H9 (cell line): ENCODE measurements at regions not wholly inside any gene's neighbourhood (a gene's known extent, or its start where the extent isn't known, plus 50 kb on each side); places are given as distances from the start of the nearest gene placed in this dataset.

ENCODE experiments used
- DNase-seq: peaks from one replicate; pipeline ENCODE4 v3.0.0-alpha.2; 2017
- H2AFZ ChIP-seq: one replicate; pipeline ENCODE4 v1.6.1; 2013; ENCODE audit warnings: mild to moderate bottlenecking, low read length, control low read depth, moderate library complexity
- H2AK5ac ChIP-seq: 2 replicates; pipeline ENCODE4 v1.6.1; 2013; ENCODE audit warnings: low read length, control low read depth, mixed read lengths; ENCODE audit not compliant: insufficient read length
- H2BK120ac ChIP-seq: one replicate; pipeline ENCODE4 v1.6.1; 2013; ENCODE audit warnings: low read depth, mild to moderate bottlenecking, low read length, control low read depth, inconsistent platforms; ENCODE audit not compliant: poor library complexity, severe bottlenecking
- H2BK12ac ChIP-seq: 2 replicates; pipeline ENCODE4 v1.6.1; 2013; ENCODE audit warnings: low read length, control low read depth, mixed read lengths, low read depth; ENCODE audit not compliant: insufficient read length
- H2BK15ac ChIP-seq: 2 replicates; pipeline ENCODE4 v1.6.1; 2013; ENCODE audit warnings: low read depth, low read length, control low read depth
- H2BK20ac ChIP-seq: one replicate; pipeline ENCODE4 v1.6.1; 2013; ENCODE audit warnings: low read depth, mild to moderate bottlenecking, low read length, control low read depth, inconsistent platforms; ENCODE audit not compliant: poor library complexity, severe bottlenecking
- H2BK5ac ChIP-seq: 2 replicates; pipeline ENCODE4 v1.6.1; 2013; ENCODE audit warnings: low read length, control low read depth, mixed read lengths; ENCODE audit not compliant: insufficient read length
- H3K14ac ChIP-seq: 2 replicates; pipeline ENCODE4 v1.6.1; 2013; ENCODE audit warnings: low read length, control low read depth; ENCODE audit not compliant: insufficient read depth
- H3K18ac ChIP-seq: 2 replicates; pipeline ENCODE4 v1.6.1; 2013; ENCODE audit warnings: low read depth, mild to moderate bottlenecking, mixed read lengths, low read length, control low read depth; ENCODE audit not compliant: insufficient read length
- H3K23ac ChIP-seq: 2 replicates; pipeline ENCODE4 v1.6.1; 2013; ENCODE audit warnings: low read length, control low read depth, mixed read lengths, low read depth; ENCODE audit not compliant: insufficient read length
- H3K23me2 ChIP-seq: 2 replicates; pipeline ENCODE4 v1.6.1; 2013; ENCODE audit warnings: low read depth, mild to moderate bottlenecking, mixed read lengths, low read length, control low read depth; ENCODE audit not compliant: insufficient read length, poor library complexity, severe bottlenecking
- H3K27ac ChIP-seq: 2 replicates; pipeline ENCODE4 v1.5.1; 2013; ENCODE audit warnings: low read length, control low read depth, mixed read lengths, low read depth; ENCODE audit not compliant: insufficient read length
- H3K27me3 ChIP-seq: 2 replicates; pipeline ENCODE4 v1.6.1; 2013; ENCODE audit warnings: low read length, control low read depth, inconsistent platforms; ENCODE audit not compliant: insufficient read depth
- H3K4ac ChIP-seq: 2 replicates; pipeline ENCODE4 v1.6.1; 2013; ENCODE audit warnings: low read depth, mild to moderate bottlenecking, control low read depth, inconsistent platforms, low read length, moderate library complexity
- H3K4me1 ChIP-seq: 2 replicates; pipeline ENCODE4 v1.6.1; 2013; ENCODE audit warnings: low read length, control low read depth, inconsistent platforms; ENCODE audit not compliant: insufficient read depth
- H3K4me2 ChIP-seq: 2 replicates; pipeline ENCODE4 v1.6.1; 2013; ENCODE audit warnings: low read length, control low read depth, mixed read lengths; ENCODE audit not compliant: insufficient read length, insufficient read depth
- H3K56ac ChIP-seq: 2 replicates; pipeline ENCODE4 v1.6.1; 2013; ENCODE audit warnings: low read depth, mild to moderate bottlenecking, mixed read lengths, low read length, control low read depth; ENCODE audit not compliant: insufficient read length
- H3K79me1 ChIP-seq: 2 replicates; pipeline ENCODE4 v1.6.1; 2013; ENCODE audit warnings: low read depth, mild to moderate bottlenecking, moderate library complexity, low read length, control low read depth, inconsistent platforms; ENCODE audit not compliant: insufficient read depth, poor library complexity, severe bottlenecking
- H3K79me2 ChIP-seq: 2 replicates; pipeline ENCODE4 v1.6.1; 2013; ENCODE audit warnings: low read length, control low read depth, inconsistent platforms; ENCODE audit not compliant: insufficient read depth
- H3K9ac ChIP-seq: 2 replicates; pipeline ENCODE4 v1.6.1; 2013; ENCODE audit warnings: low read length, control low read depth, mixed read lengths; ENCODE audit not compliant: insufficient read length; ENCODE audit errors: extremely low read depth
- H3K9me3 ChIP-seq: one replicate; pipeline ENCODE4 v1.6.1; 2013; ENCODE audit warnings: low read depth, low read length, inconsistent platforms; ENCODE audit not compliant: control insufficient read depth
- H3T11ph ChIP-seq: one replicate; pipeline ENCODE4 v1.6.1; 2013; ENCODE audit warnings: mild to moderate bottlenecking, low read length, control low read depth, inconsistent platforms
- H4K20me1 ChIP-seq: one replicate; pipeline ENCODE4 v1.6.1; 2013; ENCODE audit not compliant: control insufficient read depth, insufficient read length, insufficient read depth
- H4K5ac ChIP-seq: 2 replicates; pipeline ENCODE4 v1.6.1; 2013; ENCODE audit warnings: low read depth, mild to moderate bottlenecking, mixed read lengths, low read length, control low read depth; ENCODE audit not compliant: insufficient read length
- H4K8ac ChIP-seq: replicated peaks from 2 replicates; pipeline ENCODE4 v1.6.1; 2013; ENCODE audit warnings: low read length, control low read depth, mixed read lengths, low read depth; ENCODE audit not compliant: insufficient read length
- H4K91ac ChIP-seq: 2 replicates; pipeline ENCODE4 v1.6.1; 2013; ENCODE audit warnings: low read depth, mild to moderate bottlenecking, moderate library complexity, mixed read lengths, low read length, control low read depth; ENCODE audit not compliant: insufficient read length
- H3K27ac Mint-ChIP-seq, 3 experiments: 2 replicates in 2 of 3; 3 replicates in 1 of 3; pipeline ENCODE4 v1.8.0; 2020 to 2021; ENCODE audit warnings: mixed read lengths in 3 of 3, mild to moderate bottlenecking in 1 of 3, moderate library complexity in 1 of 3
- H3K27me3 Mint-ChIP-seq: 2 replicates; pipeline ENCODE4 v1.8.0; 2021; ENCODE audit warnings: low read depth, mild to moderate bottlenecking, moderate library complexity, mixed read lengths
- H3K36me3 Mint-ChIP-seq, 3 experiments: 2 replicates in 2 of 3; 3 replicates in 1 of 3; pipeline ENCODE4 v1.8.0; 2020 to 2021; ENCODE audit warnings: low read depth in 3 of 3, mixed read lengths in 3 of 3; ENCODE audit not compliant: insufficient read depth in 1 of 3
- H3K4me1 Mint-ChIP-seq, 2 experiments: 2 replicates each; pipeline ENCODE4 v1.8.0; 2020; ENCODE audit warnings: mixed read lengths in 2 of 2
- H3K4me3 Mint-ChIP-seq, 2 experiments: 2 replicates in 1 of 2; 3 replicates in 1 of 2; pipeline ENCODE4 v1.8.0; 2020 to 2021; ENCODE audit warnings: mild to moderate bottlenecking in 2 of 2, mixed read lengths in 2 of 2, moderate library complexity in 1 of 2
- H3K9me3 Mint-ChIP-seq, 2 experiments: 2 replicates in 1 of 2; 3 replicates in 1 of 2; pipeline ENCODE4 v1.8.0; 2020; ENCODE audit warnings: mild to moderate bottlenecking in 2 of 2, mixed read lengths in 2 of 2, moderate library complexity in 1 of 2
- CTCF ChIP-seq: fragments of 200-600 bp; sonication (generic); conservative IDR thresholded peaks from 3 replicates; pipeline ENCODE4 v1.8.0; 2021; ENCODE audit warnings: antibody characterized with exemption, mild to moderate bottlenecking
- WGBS: extraction: QIAGEN DNeasy Blood & Tissue Kit; methylation state at CpG from one replicate; pipeline ENCODE4 v1.1.7; 2013; ENCODE audit warnings: missing lambda C conversion rate, low lambda C conversion rate, mixed read lengths; ENCODE audit not compliant: insufficient read length; ENCODE audit errors: extremely low coverage; 5-methylcytosine and 5-hydroxymethylcytosine counted together

GRCh38 chr11:91871791-91872190 lies 352.8 kb upstream of the FAT3 start:
- Histone ChIP-seq H3K79me2 (no peaks in the 10 kb centered on the region), H2BK15ac (no peak overlapping the region), H3K79me1 (no peaks in the 10 kb centered on the region), H2AFZ (no peak overlapping the region), H3K9me3 (no peaks in the 10 kb centered on the region), H2BK12ac (no peak overlapping the region), H3K4ac (no peak overlapping the region), H3K18ac (no peak overlapping the region), H3K27me3 (no peaks in the 10 kb centered on the region), H3K27ac (no peak overlapping the region), H2BK20ac (no peak overlapping the region), H2AK5ac (no peak overlapping the region), H4K8ac (no peak overlapping the region), H3K4me1 (peaks cover 4% of the 10 kb centered on the region), H3K23me2 (no peaks in the 10 kb centered on the region), H4K91ac (no peak overlapping the region), H2BK120ac (no peak overlapping the region), H3K4me2 (no peak overlapping the region), H3K14ac (no peak overlapping the region), H2BK5ac (no peak overlapping the region), H4K5ac (no peak overlapping the region), H3K9ac (no peak overlapping the region), H3K56ac (no peak overlapping the region), H4K20me1 (no peaks in the 10 kb centered on the region), H3T11ph (no peak overlapping the region), H3K23ac (no peak overlapping the region)
- Mint-ChIP-seq H3K9me3 (no peaks in the 10 kb centered on the region), H3K36me3 (no peaks in the 10 kb centered on the region), H3K4me3 (no peak overlapping the region), H3K4me1 (peaks cover 15 to 16% of the 10 kb centered on the region in 2 experiments), H3K27ac (peak overlapping the region in 1 of 3 experiments; percentile 35; a peak in 1 of 7 replicates), H3K27me3 (no peaks in the 10 kb centered on the region)
- no peak for DNase-seq
- WGBS: no CpG with 5 or more reads among the region's 1 CpG
- TF ChIP-seq CTCF: no peak
